ENCODE measurements at regions not wholly inside any gene's neighbourhood (a gene's known extent, or its start where the extent isn't known, plus 50 kb on each side); places are given as distances from the start of the nearest gene placed in this dataset.
A peak's percentile ranks its signal among the peaks of the same experiment; 100 is the strongest.

DNA sequence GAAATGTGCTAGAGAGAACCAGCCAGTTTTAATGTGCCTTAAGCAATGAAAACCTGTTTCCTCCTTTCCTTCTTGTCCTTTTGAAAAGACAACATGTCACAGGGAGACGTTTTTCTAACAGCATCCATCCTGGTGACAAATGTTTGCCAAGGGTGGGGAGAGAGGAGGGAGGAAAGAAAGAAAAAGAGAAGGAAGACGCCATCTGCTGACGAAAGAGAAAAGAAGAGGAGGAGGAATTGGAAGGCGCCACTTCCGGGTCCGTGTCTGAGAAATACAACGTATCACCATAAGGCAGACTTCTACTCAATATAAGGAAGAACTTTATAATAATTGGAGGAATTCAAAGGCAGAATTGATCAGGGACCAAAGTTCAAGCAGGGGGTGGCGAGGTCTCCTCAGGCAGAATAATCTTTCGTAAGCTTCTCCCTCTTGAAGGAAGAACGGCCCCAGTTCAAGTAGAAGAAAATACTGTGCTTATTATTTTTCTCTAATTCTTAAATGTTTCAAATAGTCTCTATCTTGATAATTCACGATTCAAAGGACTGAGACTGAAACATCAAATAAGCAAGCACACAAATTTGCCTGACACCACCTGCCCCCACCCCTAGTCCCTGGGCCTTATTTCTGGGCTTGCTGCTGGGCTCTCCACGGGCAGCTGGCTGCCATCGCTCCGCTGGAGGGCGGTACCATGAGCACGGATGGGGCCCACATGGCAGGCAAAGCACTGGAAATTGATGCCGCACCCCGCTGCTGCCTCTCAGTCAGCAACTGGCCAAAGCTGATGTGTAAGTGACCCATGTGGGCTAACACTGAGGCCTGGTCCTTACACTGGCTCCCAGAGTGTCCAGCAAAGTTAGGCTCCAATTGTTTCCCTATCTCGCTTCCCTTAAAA lies 273.7 kb upstream of the KLF14 start:
- no peak for TF ChIP-seq EP300 (IDR thresholded peaks at IDR 0.05)
- TF ChIP-seq CTCF (IDR thresholded peaks at IDR 0.05): peak; percentile 63 to 74 (median 63)
- no peak for TF ChIP-seq POLR2A (IDR thresholded peaks at IDR 0.05; ENCODE audit: low read depth)
- TF ChIP-seq POLR2AphosphoS5 (IDR thresholded peaks at IDR 0.05): peak; percentile 16 to 36

Data from esophagus muscularis mucosa (tissue), 4 donors.